ENCODE measurements at regions not wholly inside any gene's neighbourhood (a gene's known extent, or its start where the extent isn't known, plus 50 kb on each side); places are given as distances from the start of the nearest gene placed in this dataset.
"Not testable (repeated sequence)": the region's sequence is repeated elsewhere in the genome, so short reads cannot be mapped to it uniquely, and the experiment has no call there.

DNA sequence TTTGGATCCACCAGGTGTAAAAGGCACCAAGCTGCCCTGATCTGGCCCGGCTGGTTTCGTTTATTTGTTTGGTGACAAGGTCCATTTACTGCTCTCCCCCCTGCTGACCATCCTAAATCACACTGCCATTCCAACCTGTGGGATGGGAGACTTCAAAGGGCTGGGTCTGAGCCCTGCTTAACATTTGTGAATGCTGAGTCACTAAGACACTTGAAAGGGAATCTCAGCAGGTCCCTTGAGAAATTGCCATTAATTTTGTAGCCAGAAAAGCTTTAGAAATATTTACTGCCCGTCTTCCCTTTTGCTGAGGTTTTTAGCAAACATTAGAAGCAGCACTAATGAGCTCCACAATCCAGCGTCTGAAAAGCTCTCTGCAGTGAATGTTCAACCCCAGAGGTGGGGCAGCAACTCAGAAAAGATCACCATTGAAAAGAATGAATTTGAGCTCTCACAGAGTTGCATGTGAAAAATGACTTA, 133.8 kb downstream of the ARL4C start:
- Histone ChIP-seq H3K4me1 (ENCODE audit: control insufficient read depth, extremely low read depth, insufficient read depth, low read length) (no peaks in the 10 kb centered on the region), H3K4me2 (ENCODE audit: insufficient read depth, low read length) (no peak overlapping the region), H3K27ac (ENCODE audit: insufficient read depth, low read depth, low read length) (no peak overlapping the region), H3K79me2 (ENCODE audit: control insufficient read depth, insufficient read depth, low read length) (no peaks in the 10 kb centered on the region), H3K9me3 (replicated peaks; ENCODE audit: control insufficient read depth, insufficient read depth, low read length) (no peaks in the 10 kb centered on the region), H3K9ac (replicated peaks; ENCODE audit: extremely low read depth, insufficient read depth, low read length) (no peak overlapping the region), H4K20me1 (replicated peaks; ENCODE audit: control insufficient read depth, extremely low read depth, insufficient read depth, low read length) (no peaks in the 10 kb centered on the region), H3K36me3 (ENCODE audit: control insufficient read depth in 2 of 2, extremely low read depth in 1 of 2, insufficient read depth in 2 of 2, low read length in 2 of 2) (no peaks in the 10 kb centered on the region), H3K9me1 (replicated peaks; ENCODE audit: control insufficient read depth, extremely low read depth, insufficient read depth, low read length) (no peaks in the 10 kb centered on the region), H2AFZ (ENCODE audit: low read depth, low read length) (no peak overlapping the region), H3K4me3 (replicated peaks in 1 of 3; ENCODE audit: insufficient read depth in 1 of 3, low read depth in 1 of 3, low read length in 3 of 3) (no peak overlapping the region), H3K27me3 (ENCODE audit: control insufficient read depth in 2 of 2, insufficient read depth in 2 of 2, low read length in 2 of 2) (peaks cover 4% of the 10 kb centered on the region in 2 experiments)
- no TSS peak for BruUV-seq (replicated peaks)
- intact Hi-C loops (cut with micrococcal nuclease): no loop called here
- TF ChIP-seq, protein P1, sequence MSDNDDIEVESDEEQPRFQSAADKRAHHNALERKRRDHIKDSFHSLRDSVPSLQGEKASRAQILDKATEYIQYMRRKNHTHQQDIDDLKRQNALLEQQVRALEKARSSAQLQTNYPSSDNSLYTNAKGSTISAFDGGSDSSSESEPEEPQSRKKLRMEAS (IDR thresholded peaks at IDR 0.05; ENCODE audit: insufficient read depth, insufficient read length): no peak
- TF ChIP-seq POLR2A (IDR thresholded peaks at IDR 0.05; ENCODE audit: low read depth, low read length) (no peak), JUN (IDR thresholded peaks at IDR 0.05; ENCODE audit: borderline replicate concordance, insufficient read depth, insufficient read length, low read depth) (no peak), POLR2AphosphoS5 (IDR thresholded peaks at IDR 0.05; ENCODE audit: insufficient read depth, low read depth, low read length) (no peak), GATA2 (IDR thresholded peaks at IDR 0.05; ENCODE audit: insufficient read depth, insufficient read length, low read depth, low read length) (no peak), MYC (IDR thresholded peaks at IDR 0.05; ENCODE audit: low read depth, low read length) (no peak), FOS (IDR thresholded peaks at IDR 0.05; ENCODE audit: borderline replicate concordance, insufficient read depth, low read length) (no peak), CTCF (IDR thresholded peaks at IDR 0.05; ENCODE audit: extremely low read depth in 1 of 2, insufficient read depth in 1 of 2, low read depth in 1 of 2, low read length in 2 of 2) (no peak), EZH2 (IDR thresholded peaks at IDR 0.05; ENCODE audit: borderline replicate concordance, low read depth, low read length, severe bottlenecking) (no peak)
- dilution Hi-C loops (cut with MboI; ENCODE audit: extremely low pct_ligation_motif_present, low sequenced_read_pairs): no loop called here
- POLR2A ChIA-PET: no interaction called here
- FAIRE-seq: no peak
- no peak for DNase-seq (ENCODE audit: low read depth, low spot score)
- CTCF ChIA-PET: interaction anchor here (1.3 kb wide), 1 partner anchor 10 kb away, joined by 4 read pairs; no protein-coding TSS in a partner anchor

DNA sequence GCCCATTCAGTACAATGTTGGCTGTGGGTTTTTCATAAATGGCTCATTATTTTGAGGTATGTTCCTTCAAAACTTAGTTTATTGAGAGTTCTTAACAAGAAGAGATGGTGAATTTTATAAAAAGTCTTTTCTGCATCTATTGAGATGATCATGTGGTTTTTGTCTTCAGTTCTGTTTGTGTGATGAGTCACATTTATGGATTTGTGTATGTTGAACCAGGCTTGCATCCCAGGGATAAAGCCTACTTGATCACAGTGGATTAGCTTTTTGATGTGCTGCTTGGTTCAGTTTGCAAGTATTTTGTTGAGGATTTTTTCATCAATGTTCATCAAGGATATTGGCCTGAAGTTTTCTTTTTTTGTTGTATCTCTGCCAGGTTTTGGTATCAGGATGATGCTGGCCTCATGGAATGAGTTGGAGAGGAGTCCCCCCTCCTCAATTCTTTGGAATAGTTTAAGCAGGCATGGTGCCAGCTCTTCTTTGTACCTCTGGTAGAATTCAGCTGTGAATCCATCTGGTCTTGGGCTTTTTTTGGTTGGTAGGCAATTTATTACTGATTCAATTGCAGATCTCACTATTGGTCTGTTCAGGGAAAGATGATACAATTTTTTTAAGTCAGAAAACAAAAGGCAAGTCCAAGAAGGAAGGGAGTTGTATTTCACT, 136.4 kb downstream of the ARL4C start:
- H3K4me2 ChIP-seq (ENCODE audit: insufficient read depth, low read length); H2AFZ ChIP-seq (ENCODE audit: low read depth, low read length); POLR2A ChIA-PET; dilution Hi-C loops (cut with MboI; ENCODE audit: extremely low pct_ligation_motif_present, low sequenced_read_pairs); H3K27ac ChIP-seq (ENCODE audit: insufficient read depth, low read depth, low read length); H3K9me3 ChIP-seq (replicated peaks; ENCODE audit: control insufficient read depth, insufficient read depth, low read length); H3K4me1 ChIP-seq (ENCODE audit: control insufficient read depth, extremely low read depth, insufficient read depth, low read length); H4K20me1 ChIP-seq (replicated peaks; ENCODE audit: control insufficient read depth, extremely low read depth, insufficient read depth, low read length); H3K27me3 ChIP-seq (ENCODE audit: control insufficient read depth in 2 of 2, insufficient read depth in 2 of 2, low read length in 2 of 2); H3K36me3 ChIP-seq (ENCODE audit: control insufficient read depth in 2 of 2, extremely low read depth in 1 of 2, insufficient read depth in 2 of 2, low read length in 2 of 2); FAIRE-seq; H3K9ac ChIP-seq (replicated peaks; ENCODE audit: extremely low read depth, insufficient read depth, low read length); H3K9me1 ChIP-seq (replicated peaks; ENCODE audit: control insufficient read depth, extremely low read depth, insufficient read depth, low read length); H3K4me3 ChIP-seq (replicated peaks in 1 of 3; ENCODE audit: insufficient read depth in 1 of 3, low read depth in 1 of 3, low read length in 3 of 3); intact Hi-C loops (cut with micrococcal nuclease); BruUV-seq (replicated peaks); H3K79me2 ChIP-seq (ENCODE audit: control insufficient read depth, insufficient read depth, low read length); DNase-seq (ENCODE audit: low read depth, low spot score): not testable (repeated sequence)
- CTCF ChIA-PET: interaction anchor here (1.3 kb wide), 1 partner anchor 137 kb away, joined by 3 read pairs; the partner anchor contains the start of gene ARL4C
